Osteoblast (primary cell): ENCODE measurements at regions not wholly inside any gene's neighbourhood (a gene's known extent, or its start where the extent isn't known, plus 50 kb on each side); places are given as distances from the start of the nearest gene placed in this dataset.
"Not testable (repeated sequence)": the region's sequence is repeated elsewhere in the genome, so short reads cannot be mapped to it uniquely, and the experiment has no call there.

Source experiments
- DNase-seq: peaks from one replicate; pipeline ENCODE4 v3.0.0; 2011; ENCODE audit warnings: low spot score, mixed read lengths; ENCODE audit not compliant: insufficient read length; ENCODE audit errors: missing footprints
- H2AFZ ChIP-seq: 2 replicates; pipeline ENCODE4 v1.6.0; 2011; ENCODE audit warnings: mild to moderate bottlenecking, low read length
- H3K27ac ChIP-seq: 2 replicates; pipeline ENCODE4 v1.5.1; 2011; ENCODE audit warnings: mild to moderate bottlenecking, low read depth, low read length, moderate library complexity
- H3K27me3 ChIP-seq: 2 replicates; pipeline ENCODE4 v1.6.0; 2012; ENCODE audit warnings: mild to moderate bottlenecking, control low read depth, inconsistent platforms, low read length, moderate library complexity; ENCODE audit not compliant: insufficient read depth
- H3K36me3 ChIP-seq: 2 replicates; pipeline ENCODE4 v1.5.1; 2011; ENCODE audit warnings: mild to moderate bottlenecking, low read length, control low read depth, moderate library complexity; ENCODE audit not compliant: insufficient read depth
- H3K4me1 ChIP-seq: 2 replicates; pipeline ENCODE4 v1.5.1; 2011; ENCODE audit warnings: mild to moderate bottlenecking, low read length, control low read depth, moderate library complexity; ENCODE audit not compliant: insufficient read depth
- H3K4me2 ChIP-seq: 2 replicates; pipeline ENCODE4 v1.6.0; 2011; ENCODE audit warnings: mild to moderate bottlenecking, low read length; ENCODE audit not compliant: insufficient read depth
- H3K4me3 ChIP-seq: fragments of 200-600 bp; sonication (generic); 3 replicates; pipeline ENCODE4 v1.5.1; 2012; ENCODE audit warnings: mild to moderate bottlenecking, low read length, inconsistent platforms; ENCODE audit not compliant: insufficient read depth
- H3K79me2 ChIP-seq: 2 replicates; pipeline ENCODE4 v1.6.0; 2012; ENCODE audit warnings: mild to moderate bottlenecking, low read length, control low read depth, inconsistent platforms; ENCODE audit not compliant: insufficient read depth
- H3K9me3 ChIP-seq: 2 replicates; pipeline ENCODE4 v1.5.1; 2011; ENCODE audit warnings: low read depth, low read length, control low read depth
- H4K20me1 ChIP-seq: 2 replicates; pipeline ENCODE4 v1.6.0; 2012; ENCODE audit warnings: mild to moderate bottlenecking, low read length, control low read depth; ENCODE audit not compliant: insufficient read depth
- CTCF ChIP-seq: IDR thresholded peaks from 2 replicates; pipeline ENCODE4 v1.5.1; 2011; ENCODE audit warnings: mild to moderate bottlenecking, low read depth, low read length, moderate library complexity; ENCODE audit errors: extremely low read depth

DNA sequence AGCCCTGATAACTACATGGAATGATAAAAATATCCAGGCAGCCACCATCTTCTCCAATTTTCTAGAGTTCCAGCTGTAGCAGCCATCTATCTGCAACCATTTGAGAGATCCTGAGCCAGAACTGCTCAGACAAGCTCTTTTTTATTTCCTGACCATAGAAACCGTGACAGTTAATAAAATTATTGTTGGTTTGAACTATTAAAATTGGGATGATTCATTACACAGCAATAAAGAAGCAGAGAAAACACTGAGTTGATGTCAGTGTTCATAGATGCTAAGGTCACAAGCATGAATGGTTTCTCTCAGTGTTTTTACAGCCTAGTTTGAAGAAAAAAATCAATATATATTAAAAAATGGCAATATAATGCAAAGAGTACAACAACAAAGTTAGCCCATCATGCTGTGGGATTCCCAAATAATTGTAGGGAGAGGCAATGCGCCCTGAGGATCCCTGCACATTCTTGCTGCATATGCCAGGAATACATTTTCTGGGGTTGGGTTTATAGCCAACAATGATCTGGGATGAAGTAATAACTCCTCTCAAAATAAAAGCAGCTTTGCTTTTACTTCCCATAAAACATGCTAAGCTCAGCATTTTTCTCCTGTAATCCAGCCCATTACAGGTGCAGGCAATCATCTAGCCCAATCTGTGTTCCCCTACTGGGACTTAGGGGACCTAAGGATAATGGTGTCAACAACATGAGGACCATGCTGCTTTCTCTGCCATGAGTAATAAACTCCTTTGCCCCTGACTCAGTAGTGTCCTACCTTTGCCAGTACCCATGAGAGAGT, 84.0 kb downstream of the PABPC4L start:
- Histone ChIP-seq H3K27ac (no peak overlapping the region), H2AFZ (no peak overlapping the region), H3K9me3 (no peaks in the 10 kb centered on the region), H3K4me2 (no peak overlapping the region), H3K4me3 (no peak overlapping the region), H3K27me3 (no peaks in the 10 kb centered on the region), H3K36me3 (no peaks in the 10 kb centered on the region), H3K4me1 (no peaks in the 10 kb centered on the region), H3K79me2 (no peaks in the 10 kb centered on the region), H4K20me1 (no peaks in the 10 kb centered on the region)
- DNase-seq = no peak
- TF ChIP-seq CTCF = no peak

GRCh38 chr4:134089885-134090284, 111.7 kb downstream of the PABPC4L start:
- no peak overlapping the region for H2AFZ ChIP-seq
- H3K9me3 ChIP-seq = no peaks in the 10 kb centered on the region
- DNase-seq = no peak
- H3K79me2 ChIP-seq = no peaks in the 10 kb centered on the region
- no peak overlapping the region for H3K4me3 ChIP-seq
- H3K4me1 ChIP-seq = no peaks in the 10 kb centered on the region
- no peaks in the 10 kb centered on the region for H4K20me1 ChIP-seq
- H3K4me2 ChIP-seq = no peak overlapping the region
- H3K27me3 ChIP-seq = no peaks in the 10 kb centered on the region
- TF ChIP-seq CTCF = no peak
- no peak overlapping the region for H3K27ac ChIP-seq
- no peaks in the 10 kb centered on the region for H3K36me3 ChIP-seq

DNA sequence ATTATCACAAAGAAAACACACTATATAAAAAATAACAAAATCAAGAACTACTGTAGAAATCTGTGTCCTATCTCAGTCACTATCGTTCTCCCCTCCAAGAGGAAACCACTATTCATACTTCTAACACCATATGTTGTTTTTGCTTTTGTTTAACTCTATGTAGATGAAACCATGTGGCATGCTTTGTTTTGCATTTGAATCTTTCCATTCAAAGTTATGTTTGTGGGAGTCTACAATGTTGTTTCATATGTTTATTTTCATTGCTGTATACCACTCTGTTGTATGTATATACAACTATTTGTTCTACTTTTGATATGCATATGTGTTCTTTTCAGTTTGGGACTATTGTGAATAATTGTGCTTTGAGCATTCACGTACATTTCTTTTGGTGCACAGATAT, 116.1 kb downstream of the PABPC4L start:
- Histone ChIP-seq H3K4me3 (no peak overlapping the region), H3K4me1 (no peaks in the 10 kb centered on the region), H3K9me3 (peaks cover 4% of the 10 kb centered on the region), H4K20me1 (no peaks in the 10 kb centered on the region), H3K36me3 (no peaks in the 10 kb centered on the region), H3K27ac (no peak overlapping the region), H3K79me2 (no peaks in the 10 kb centered on the region), H3K4me2 (no peak overlapping the region), H3K27me3 (no peaks in the 10 kb centered on the region), H2AFZ (no peak overlapping the region)
- no peak for TF ChIP-seq CTCF
- no peak for DNase-seq

- not testable (repeated sequence) for H3K4me1 ChIP-seq, H3K4me3 ChIP-seq, H4K20me1 ChIP-seq, H3K27ac ChIP-seq, DNase-seq, H3K4me2 ChIP-seq, H3K9me3 ChIP-seq, H3K36me3 ChIP-seq, H2AFZ ChIP-seq, H3K79me2 ChIP-seq, H3K27me3 ChIP-seq
These were observed 122.5 kb downstream of the PABPC4L start for GRCh38 chr4:134079085-134079484.
